ENCODE measurements at regions not wholly inside any gene's neighbourhood (a gene's known extent, or its start where the extent isn't known, plus 50 kb on each side); places are given as distances from the start of the nearest gene placed in this dataset.

DNA sequence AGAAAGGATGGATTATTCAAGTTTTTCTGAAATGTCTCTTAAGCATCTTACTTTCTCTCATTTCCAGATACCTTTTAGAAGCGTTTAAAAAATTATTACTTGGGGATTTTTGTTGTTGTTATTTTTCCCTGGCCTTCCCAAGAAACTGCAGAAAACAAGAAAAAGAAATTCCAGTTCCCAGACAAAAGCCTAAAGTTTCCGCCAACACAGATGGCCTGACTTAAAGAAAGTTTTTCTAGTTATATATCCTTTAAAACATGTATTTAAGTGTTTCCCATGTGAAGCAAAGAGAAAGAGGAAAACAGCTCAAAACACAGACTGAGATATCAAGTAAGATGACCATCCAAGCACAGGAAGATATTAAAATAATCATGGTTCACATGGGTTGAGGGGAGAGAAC, 401.7 kb upstream of the MAF start:
- TF ChIP-seq, protein P1, sequence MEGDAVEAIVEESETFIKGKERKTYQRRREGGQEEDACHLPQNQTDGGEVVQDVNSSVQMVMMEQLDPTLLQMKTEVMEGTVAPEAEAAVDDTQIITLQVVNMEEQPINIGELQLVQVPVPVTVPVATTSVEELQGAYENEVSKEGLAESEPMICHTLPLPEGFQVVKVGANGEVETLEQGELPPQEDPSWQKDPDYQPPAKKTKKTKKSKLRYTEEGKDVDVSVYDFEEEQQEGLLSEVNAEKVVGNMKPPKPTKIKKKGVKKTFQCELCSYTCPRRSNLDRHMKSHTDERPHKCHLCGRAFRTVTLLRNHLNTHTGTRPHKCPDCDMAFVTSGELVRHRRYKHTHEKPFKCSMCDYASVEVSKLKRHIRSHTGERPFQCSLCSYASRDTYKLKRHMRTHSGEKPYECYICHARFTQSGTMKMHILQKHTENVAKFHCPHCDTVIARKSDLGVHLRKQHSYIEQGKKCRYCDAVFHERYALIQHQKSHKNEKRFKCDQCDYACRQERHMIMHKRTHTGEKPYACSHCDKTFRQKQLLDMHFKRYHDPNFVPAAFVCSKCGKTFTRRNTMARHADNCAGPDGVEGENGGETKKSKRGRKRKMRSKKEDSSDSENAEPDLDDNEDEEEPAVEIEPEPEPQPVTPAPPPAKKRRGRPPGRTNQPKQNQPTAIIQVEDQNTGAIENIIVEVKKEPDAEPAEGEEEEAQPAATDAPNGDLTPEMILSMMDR (IDR thresholded peaks at IDR 0.05), result no peak
- TF ChIP-seq POLR2A (IDR thresholded peaks at IDR 0.05) (no peak), POLR2AphosphoS5 (IDR thresholded peaks at IDR 0.05) (no peak)
